ENCODE measurements at regions not wholly inside any gene's neighbourhood (a gene's known extent, or its start where the extent isn't known, plus 50 kb on each side); places are given as distances from the start of the nearest gene placed in this dataset.

DNA sequence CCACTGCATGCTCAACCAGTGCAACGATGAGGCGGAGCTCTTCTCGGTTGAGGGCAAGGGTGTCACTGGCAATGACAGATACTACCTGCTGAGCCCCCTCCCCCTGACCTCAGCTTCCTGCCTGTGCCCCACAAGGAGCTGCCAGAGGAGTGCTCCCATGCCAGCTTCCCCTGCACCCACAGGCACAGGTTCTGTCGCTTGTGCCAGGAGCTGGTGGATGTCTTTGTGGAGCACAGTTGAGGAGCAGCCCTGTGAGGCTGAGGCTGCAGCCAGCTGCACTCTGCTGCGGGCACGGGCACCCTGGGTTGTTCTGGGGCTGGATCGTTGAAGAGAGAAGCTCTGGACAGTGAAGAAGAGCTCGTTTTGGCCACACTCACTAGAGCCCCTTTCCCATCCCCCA is 165.3 kb upstream of the ZNF267 start:
- Histone ChIP-seq H3K4me3 (no peak overlapping the region), H3K36me3 (ENCODE audit: control insufficient read depth in 2 of 2, insufficient read depth in 2 of 2, low read length in 1 of 2) (peaks cover 23 to 26% of the 10 kb centered on the region in 2 experiments), H3K4me2 (ENCODE audit: control insufficient read depth, insufficient read depth) (no peak overlapping the region), H3K9me3 (replicated peaks; ENCODE audit: control insufficient read depth, insufficient read depth, low read length) (no peaks in the 10 kb centered on the region), H4K20me1 (ENCODE audit: control insufficient read depth, insufficient read depth) (no peaks in the 10 kb centered on the region; the same call in 1 of the 2 replicates), H3K79me2 (ENCODE audit: control insufficient read depth, insufficient read depth, low read length) (peaks cover 2% of the 10 kb centered on the region), H3K4me1 (ENCODE audit: control insufficient read depth, insufficient read depth, low read length) (no peaks in the 10 kb centered on the region), H3K27me3 (replicated peaks in 1 of 2; ENCODE audit: control insufficient read depth in 2 of 2, insufficient read depth in 2 of 2, low read length in 1 of 2) (no peaks in the 10 kb centered on the region), H2AFZ (ENCODE audit: control insufficient read depth, low read depth, low read length) (no peak overlapping the region), H3K9ac (ENCODE audit: control insufficient read depth, insufficient read depth, low read length) (no peak overlapping the region), H3K27ac (ENCODE audit: control insufficient read depth, insufficient read depth) (no peak overlapping the region)
- POLR2A ChIA-PET: no interaction called here
- no TSS peak for BruUV-seq (replicated peaks)
- ATAC-seq (no peak), FAIRE-seq (no peak), DNase-seq (ENCODE audit: low read depth, low spot score) (no peak)
- SMC1A ChIA-PET (ENCODE audit: uncharacterized antibody, unreplicated experiment): interaction anchor here (0.6 kb wide), 1 partner anchor 150 kb away, joined by 3 read pairs; no protein-coding TSS in a partner anchor
- in situ Hi-C loops (cut with MboI) (no loop called here), intact Hi-C loops (cut with micrococcal nuclease; ENCODE audit: unreplicated experiment) (no loop called here)
- no peak for TF ChIP-seq TCF12 (IDR thresholded peaks at IDR 0.05; ENCODE audit: low read depth, low read length)
- TF ChIP-seq RAD51 (IDR thresholded peaks at IDR 0.05): no peak
- TF ChIP-seq TBL1XR1 (IDR thresholded peaks at IDR 0.05; ENCODE audit: low read depth, low read length): no peak
- TF ChIP-seq, protein P1, sequence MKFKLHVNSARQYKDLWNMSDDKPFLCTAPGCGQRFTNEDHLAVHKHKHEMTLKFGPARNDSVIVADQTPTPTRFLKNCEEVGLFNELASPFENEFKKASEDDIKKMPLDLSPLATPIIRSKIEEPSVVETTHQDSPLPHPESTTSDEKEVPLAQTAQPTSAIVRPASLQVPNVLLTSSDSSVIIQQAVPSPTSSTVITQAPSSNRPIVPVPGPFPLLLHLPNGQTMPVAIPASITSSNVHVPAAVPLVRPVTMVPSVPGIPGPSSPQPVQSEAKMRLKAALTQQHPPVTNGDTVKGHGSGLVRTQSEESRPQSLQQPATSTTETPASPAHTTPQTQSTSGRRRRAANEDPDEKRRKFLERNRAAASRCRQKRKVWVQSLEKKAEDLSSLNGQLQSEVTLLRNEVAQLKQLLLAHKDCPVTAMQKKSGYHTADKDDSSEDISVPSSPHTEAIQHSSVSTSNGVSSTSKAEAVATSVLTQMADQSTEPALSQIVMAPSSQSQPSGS (IDR thresholded peaks at IDR 0.05; ENCODE audit: low read length): no peak
- no peak for TF ChIP-seq NBN (IDR thresholded peaks at IDR 0.05)
- TF ChIP-seq SPI1 (IDR thresholded peaks at IDR 0.05; ENCODE audit: borderline replicate concordance, insufficient read depth, low read depth, low read length): no peak
- no peak for TF ChIP-seq RELA (IDR thresholded peaks at IDR 0.05; ENCODE audit: borderline replicate concordance, partially characterized antibody)
- TF ChIP-seq POLR2AphosphoS5 (IDR thresholded peaks at IDR 0.05; ENCODE audit: low read length): peak; percentile 34; the same call in 1 of the 2 replicates
- no peak for TF ChIP-seq RB1 (IDR thresholded peaks at IDR 0.05; ENCODE audit: borderline replicate concordance)
- TF ChIP-seq KDM1A (IDR thresholded peaks at IDR 0.05; ENCODE audit: borderline replicate concordance): no peak
- peak; percentile 47; the same call in 1 of the 2 replicates for TF ChIP-seq POLR2A (IDR thresholded peaks at IDR 0.05; ENCODE audit: low read depth, low read length)
- no peak for TF ChIP-seq TAF1 (IDR thresholded peaks at IDR 0.05; ENCODE audit: borderline replicate concordance, low read depth, low read length)
- CTCF ChIA-PET: no interaction called here
- WGBS (ENCODE audit: insufficient coverage, insufficient replicate concordance, low lambda C conversion rate, missing lambda C conversion rate): 92% methylated on average over 8 of the region's 8 CpGs
- RAD21 ChIA-PET (ENCODE audit: unreplicated experiment): no interaction called here

Measured in GM12878 (cell line).